HL-60 (cell line): ENCODE measurements at regions not wholly inside any gene's neighbourhood (a gene's known extent, or its start where the extent isn't known, plus 50 kb on each side); places are given as distances from the start of the nearest gene placed in this dataset.

Experiments used
- DNase-seq, 2 experiments: peaks; one replicate each; pipeline ENCODE4 v3.0.0-alpha.2; 2010 to 2020; ENCODE audit warnings: low read depth in 1 of 2, low spot score in 1 of 2
- H3K27ac ChIP-seq: fragments of 250-450 bp; sonication (Bioruptor Pico); replicated peaks from 2 replicates; pipeline ENCODE4 v1.5.1; 2020; ENCODE audit warnings: mild to moderate bottlenecking, moderate library complexity
- H3K27me3 ChIP-seq: fragments of 250-450 bp; sonication (Bioruptor Pico); 2 replicates; pipeline ENCODE4 v1.5.1; 2021; ENCODE audit warnings: mild to moderate bottlenecking, moderate library complexity; ENCODE audit not compliant: insufficient read depth, poor library complexity, severe bottlenecking
- H3K4me3 ChIP-seq: replicated peaks from 2 replicates; pipeline ENCODE4 v1.5.1; 2011; ENCODE audit warnings: mild to moderate bottlenecking, control low read depth, low read length; ENCODE audit not compliant: insufficient read depth
- CTCF ChIP-seq: IDR thresholded peaks from one replicate; pipeline ENCODE4 v1.5.1; 2011; ENCODE audit warnings: low read length, control low read depth, inconsistent platforms; ENCODE audit not compliant: insufficient read depth
- GABPA ChIP-seq: IDR thresholded peaks from 2 replicates; pipeline ENCODE4 v1.6.1; 2012; ENCODE audit warnings: low read depth
- POLR2AphosphoS5 ChIP-seq: IDR thresholded peaks from 2 replicates; pipeline ENCODE4 v1.6.1; 2012; ENCODE audit warnings: low read depth
- REST ChIP-seq: IDR thresholded peaks from 2 replicates; pipeline ENCODE4 v1.6.1; 2012; ENCODE audit warnings: low read depth; ENCODE audit not compliant: insufficient replicate concordance
- SPI1 ChIP-seq: IDR thresholded peaks from 2 replicates; pipeline ENCODE4 v1.6.1; 2012; ENCODE audit warnings: low read depth, mild to moderate bottlenecking, borderline replicate concordance

- no peak for TF ChIP-seq SPI1
- TF ChIP-seq CTCF, result no peak
- TF ChIP-seq POLR2AphosphoS5, result no peak
- no peak for TF ChIP-seq REST
- no peak for TF ChIP-seq GABPA
- no peak overlapping the region for H3K27ac ChIP-seq
- H3K27me3 ChIP-seq, result no peaks in the 10 kb centered on the region
- H3K4me3 ChIP-seq, result no peak overlapping the region
- DNase-seq, result no peak
These were observed 244.3 kb downstream of the GLI2 start for GRCh38 chr2:120979921-120980320.

GRCh38 chr2:120981443-120981842, 245.8 kb downstream of the GLI2 start:
- Histone ChIP-seq H3K4me3 (no peak overlapping the region), H3K27me3 (no peaks in the 10 kb centered on the region), H3K27ac (no peak overlapping the region)
- no peak for DNase-seq
- TF ChIP-seq SPI1 (no peak), GABPA (no peak), REST (no peak), POLR2AphosphoS5 (no peak), CTCF (no peak)

GRCh38 chr2:120982598-120982997, 246.9 kb downstream of the GLI2 start:
- TF ChIP-seq GABPA (no peak), REST (no peak), POLR2AphosphoS5 (no peak), CTCF (no peak), SPI1 (no peak)
- H3K27ac ChIP-seq, result no peak overlapping the region
- no peaks in the 10 kb centered on the region for H3K27me3 ChIP-seq
- no peak overlapping the region for H3K4me3 ChIP-seq
- DNase-seq, result no peak
